ENCODE measurements at regions not wholly inside any gene's neighbourhood (a gene's known extent, or its start where the extent isn't known, plus 50 kb on each side); places are given as distances from the start of the nearest gene placed in this dataset.

- H4K91ac ChIP-seq (ENCODE audit: low read length), result no peak overlapping the region
- H2BK15ac ChIP-seq (ENCODE audit: low read depth, poor library complexity, severe bottlenecking), result no peak overlapping the region
- H3K18ac ChIP-seq (ENCODE audit: low read depth in 1 of 2, low read length in 2 of 2), result peak overlapping the region in 1 of 2 experiments; percentile 43
- no peak overlapping the region for H3K4me3 ChIP-seq (ENCODE audit: insufficient read depth in 1 of 2, low read depth in 1 of 2, low read length in 2 of 2)
- H3K79me1 ChIP-seq (replicated peaks; ENCODE audit: low read length, poor library complexity, severe bottlenecking), result no peaks in the 10 kb centered on the region
- H3K14ac ChIP-seq (ENCODE audit: low read length in 2 of 2), result no peak overlapping the region
- H2BK120ac ChIP-seq (ENCODE audit: low read depth, low read length), result no peak overlapping the region
- peak; percentile 29 for DNase-seq
- no peak overlapping the region for H3K27ac ChIP-seq (ENCODE audit: low read length, poor library complexity, severe bottlenecking)
- no peak overlapping the region for H3K9ac ChIP-seq (ENCODE audit: low read length)
- no peak overlapping the region for H3K4me2 ChIP-seq (ENCODE audit: low read length, poor library complexity, severe bottlenecking)
- no peaks in the 10 kb centered on the region for H3K9me3 ChIP-seq (ENCODE audit: control insufficient read depth, low read length)
- H4K8ac ChIP-seq (ENCODE audit: low read length), result no peak overlapping the region
- H3K4me1 ChIP-seq (ENCODE audit: control insufficient read depth, insufficient read depth, low read depth, low read length), result no peaks in the 10 kb centered on the region
- no peaks in the 10 kb centered on the region for H3K36me3 ChIP-seq (ENCODE audit: control insufficient read depth in 1 of 2, insufficient read depth in 2 of 2, low read depth in 1 of 2, low read length in 2 of 2)
- no peak overlapping the region for H2BK5ac ChIP-seq (ENCODE audit: low read depth, low read length, poor library complexity, severe bottlenecking)
- no peak overlapping the region for H2AK5ac ChIP-seq (ENCODE audit: low read length, severe bottlenecking)
- no peaks in the 10 kb centered on the region for H3K27me3 ChIP-seq (ENCODE audit: control insufficient read depth in 1 of 2, insufficient read depth in 1 of 2, low read length in 2 of 2)
- H3K4ac ChIP-seq (ENCODE audit: low read depth in 1 of 2, low read length in 2 of 2), result no peak overlapping the region
- H2BK12ac ChIP-seq (ENCODE audit: low read length in 2 of 2), result peak overlapping the region in 1 of 2 experiments; percentile 77
- no peak overlapping the region for H2AFZ ChIP-seq (ENCODE audit: low read depth, low read length)
- no peak overlapping the region for H3K23ac ChIP-seq (ENCODE audit: low read length in 2 of 2)
- 80% methylated on average over 1 of the region's 2 CpGs for WGBS
Measured at GRCh38 chr20:11101243-11101642, 427.4 kb upstream of the JAG1 start.

DNA sequence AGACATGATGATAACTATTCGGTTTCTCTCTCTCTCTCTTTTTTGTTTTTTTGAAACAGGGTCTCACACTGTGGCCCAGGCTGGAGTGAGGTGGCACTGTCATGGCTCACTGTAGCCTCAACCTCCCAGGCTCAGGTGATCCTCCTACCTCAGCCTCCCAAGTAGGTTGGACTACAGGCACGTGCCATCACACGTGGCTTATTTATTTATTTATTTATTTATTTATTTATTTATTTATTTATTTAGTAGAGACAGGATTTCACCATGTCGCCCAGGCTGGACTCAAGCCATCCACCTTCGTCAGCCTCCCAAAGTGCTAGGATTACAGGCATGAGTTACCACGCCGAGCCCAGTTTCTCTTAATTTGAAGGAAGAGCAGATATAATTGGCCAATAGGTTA, 427.9 kb upstream of the JAG1 start:
- Histone ChIP-seq H3K79me1 (replicated peaks; ENCODE audit: low read length, poor library complexity, severe bottlenecking) (no peaks in the 10 kb centered on the region), H3K9me3 (ENCODE audit: control insufficient read depth, low read length) (no peaks in the 10 kb centered on the region), H3K4me3 (ENCODE audit: insufficient read depth in 1 of 2, low read depth in 1 of 2, low read length in 2 of 2) (no peak overlapping the region), H3K27me3 (ENCODE audit: control insufficient read depth in 1 of 2, insufficient read depth in 1 of 2, low read length in 2 of 2) (no peaks in the 10 kb centered on the region), H3K4me2 (ENCODE audit: low read length, poor library complexity, severe bottlenecking) (no peak overlapping the region), H2AK5ac (ENCODE audit: low read length, severe bottlenecking) (no peak overlapping the region), H3K36me3 (ENCODE audit: control insufficient read depth in 1 of 2, insufficient read depth in 2 of 2, low read depth in 1 of 2, low read length in 2 of 2) (no peaks in the 10 kb centered on the region), H2BK120ac (ENCODE audit: low read depth, low read length) (no peak overlapping the region), H3K14ac (ENCODE audit: low read length in 2 of 2) (no peak overlapping the region), H2BK12ac (ENCODE audit: low read length in 2 of 2) (no peak overlapping the region), H3K9ac (ENCODE audit: low read length) (no peak overlapping the region), H4K91ac (ENCODE audit: low read length) (no peak overlapping the region), H3K23ac (ENCODE audit: low read length in 2 of 2) (no peak overlapping the region), H4K8ac (ENCODE audit: low read length) (no peak overlapping the region), H2BK15ac (ENCODE audit: low read depth, poor library complexity, severe bottlenecking) (no peak overlapping the region), H2BK5ac (ENCODE audit: low read depth, low read length, poor library complexity, severe bottlenecking) (no peak overlapping the region), H3K4ac (ENCODE audit: low read depth in 1 of 2, low read length in 2 of 2) (no peak overlapping the region), H3K27ac (ENCODE audit: low read length, poor library complexity, severe bottlenecking) (no peak overlapping the region), H2AFZ (ENCODE audit: low read depth, low read length) (no peak overlapping the region), H3K18ac (ENCODE audit: low read depth in 1 of 2, low read length in 2 of 2) (peak overlapping the region in 1 of 2 experiments; percentile 43), H3K4me1 (ENCODE audit: control insufficient read depth, insufficient read depth, low read depth, low read length) (no peaks in the 10 kb centered on the region)
- DNase-seq, result no peak
- 97% methylated on average over 5 of the region's 7 CpGs for WGBS

- Histone ChIP-seq H2BK5ac (ENCODE audit: low read depth, low read length, poor library complexity, severe bottlenecking) (no peak overlapping the region), H3K36me3 (ENCODE audit: control insufficient read depth in 1 of 2, insufficient read depth in 2 of 2, low read depth in 1 of 2, low read length in 2 of 2) (no peaks in the 10 kb centered on the region), H3K4me3 (ENCODE audit: insufficient read depth in 1 of 2, low read depth in 1 of 2, low read length in 2 of 2) (no peak overlapping the region), H2BK120ac (ENCODE audit: low read depth, low read length) (no peak overlapping the region), H4K91ac (ENCODE audit: low read length) (no peak overlapping the region), H3K27me3 (ENCODE audit: control insufficient read depth in 1 of 2, insufficient read depth in 1 of 2, low read length in 2 of 2) (no peaks in the 10 kb centered on the region), H4K8ac (ENCODE audit: low read length) (no peak overlapping the region), H2AK5ac (ENCODE audit: low read length, severe bottlenecking) (no peak overlapping the region), H3K18ac (ENCODE audit: low read depth in 1 of 2, low read length in 2 of 2) (no peak overlapping the region), H2BK15ac (ENCODE audit: low read depth, poor library complexity, severe bottlenecking) (no peak overlapping the region), H3K79me1 (replicated peaks; ENCODE audit: low read length, poor library complexity, severe bottlenecking) (no peaks in the 10 kb centered on the region), H3K27ac (ENCODE audit: low read length, poor library complexity, severe bottlenecking) (no peak overlapping the region), H2BK12ac (ENCODE audit: low read length in 2 of 2) (no peak overlapping the region), H3K9me3 (ENCODE audit: control insufficient read depth, low read length) (no peaks in the 10 kb centered on the region), H3K4me1 (ENCODE audit: control insufficient read depth, insufficient read depth, low read depth, low read length) (no peaks in the 10 kb centered on the region), H2AFZ (ENCODE audit: low read depth, low read length) (no peak overlapping the region), H3K9ac (ENCODE audit: low read length) (no peak overlapping the region), H3K14ac (ENCODE audit: low read length in 2 of 2) (no peak overlapping the region), H3K23ac (ENCODE audit: low read length in 2 of 2) (no peak overlapping the region), H3K4ac (ENCODE audit: low read depth in 1 of 2, low read length in 2 of 2) (no peak overlapping the region), H3K4me2 (ENCODE audit: low read length, poor library complexity, severe bottlenecking) (no peak overlapping the region)
- no peak for DNase-seq
- no CpG with 5 or more reads among the region's 1 CpG for WGBS
Measured at GRCh38 chr20:11103866-11104265, 430.1 kb upstream of the JAG1 start.

GRCh38 chr20:11108102-11108810, 434.5 kb upstream of the JAG1 start:
- Histone ChIP-seq H3K27me3 (ENCODE audit: control insufficient read depth in 1 of 2, insufficient read depth in 1 of 2, low read length in 2 of 2) (no peaks in the 10 kb centered on the region), H3K14ac (ENCODE audit: low read length in 2 of 2) (no peak overlapping the region), H2BK12ac (ENCODE audit: low read length in 2 of 2) (no peak overlapping the region)

More at GRCh38 chr20:11108102-11108810, 434.5 kb upstream of the JAG1 start:
- Histone ChIP-seq H4K8ac (ENCODE audit: low read length) (no peak overlapping the region), H3K18ac (ENCODE audit: low read depth in 1 of 2, low read length in 2 of 2) (no peak overlapping the region), H3K4me3 (ENCODE audit: insufficient read depth in 1 of 2, low read depth in 1 of 2, low read length in 2 of 2) (no peak overlapping the region), H3K79me1 (replicated peaks; ENCODE audit: low read length, poor library complexity, severe bottlenecking) (no peaks in the 10 kb centered on the region), H2BK15ac (ENCODE audit: low read depth, poor library complexity, severe bottlenecking) (no peak overlapping the region), H3K27ac (ENCODE audit: low read length, poor library complexity, severe bottlenecking) (no peak overlapping the region), H3K36me3 (ENCODE audit: control insufficient read depth in 1 of 2, insufficient read depth in 2 of 2, low read depth in 1 of 2, low read length in 2 of 2) (no peaks in the 10 kb centered on the region), H2AFZ (ENCODE audit: low read depth, low read length) (no peak overlapping the region), H3K23ac (ENCODE audit: low read length in 2 of 2) (no peak overlapping the region), H3K9me3 (ENCODE audit: control insufficient read depth, low read length) (no peaks in the 10 kb centered on the region), H2BK5ac (ENCODE audit: low read depth, low read length, poor library complexity, severe bottlenecking) (no peak overlapping the region), H3K4ac (ENCODE audit: low read depth in 1 of 2, low read length in 2 of 2) (no peak overlapping the region), H3K4me2 (ENCODE audit: low read length, poor library complexity, severe bottlenecking) (no peak overlapping the region), H3K4me1 (ENCODE audit: control insufficient read depth, insufficient read depth, low read depth, low read length) (no peaks in the 10 kb centered on the region), H2AK5ac (ENCODE audit: low read length, severe bottlenecking) (no peak overlapping the region), H2BK120ac (ENCODE audit: low read depth, low read length) (no peak overlapping the region), H3K9ac (ENCODE audit: low read length) (no peak overlapping the region), H4K91ac (ENCODE audit: low read length) (no peak overlapping the region)
- DNase-seq, result no peak
- 78% methylated on average over 4 of the region's 4 CpGs for WGBS

All from mesenchymal stem cell (in vitro differentiated cells and primary cell).